Stimulated activated CD4-positive, alpha-beta T cell treated with anti-CD3 and anti-CD28 coated beads, Interleukin-1b, Interleukin-23, amount 100 ng/mL, for 24 hours (primary cell): ENCODE measurements at regions not wholly inside any gene's neighbourhood (a gene's known extent, or its start where the extent isn't known, plus 50 kb on each side); places are given as distances from the start of the nearest gene placed in this dataset.
"Not testable (repeated sequence)": the region's sequence is repeated elsewhere in the genome, so short reads cannot be mapped to it uniquely, and the experiment has no call there.

Experiments used
- DNase-seq, 4 experiments: peaks; one replicate each; pipeline ENCODE4 v3.0.0-alpha.2; 2020; ENCODE audit warnings: low read depth in 4 of 4, low spot score in 1 of 4

GRCh38 chr15:70526221-70526973 lies 237.0 kb downstream of the UACA start:
- no peak for DNase-seq

DNA sequence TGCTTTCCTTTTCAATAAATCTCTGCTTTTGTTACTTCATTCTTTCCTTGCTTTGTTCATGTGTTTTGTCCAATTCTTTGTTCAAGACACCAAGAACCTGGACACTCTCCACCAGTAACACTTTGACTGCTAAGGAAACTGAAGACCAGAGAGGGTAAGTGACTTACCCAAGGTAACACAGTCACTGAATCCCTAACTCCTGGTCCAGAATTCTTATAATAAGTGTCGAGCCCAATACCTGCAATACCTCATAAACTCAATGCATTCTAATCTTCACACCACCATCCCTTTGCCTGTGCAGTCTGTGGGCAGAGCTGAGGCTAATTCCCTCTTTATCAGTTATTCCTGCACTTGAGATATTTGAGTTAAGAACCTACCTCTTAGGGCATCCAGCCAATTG lies 237.8 kb downstream of the UACA start:
- no peak for DNase-seq

DNA sequence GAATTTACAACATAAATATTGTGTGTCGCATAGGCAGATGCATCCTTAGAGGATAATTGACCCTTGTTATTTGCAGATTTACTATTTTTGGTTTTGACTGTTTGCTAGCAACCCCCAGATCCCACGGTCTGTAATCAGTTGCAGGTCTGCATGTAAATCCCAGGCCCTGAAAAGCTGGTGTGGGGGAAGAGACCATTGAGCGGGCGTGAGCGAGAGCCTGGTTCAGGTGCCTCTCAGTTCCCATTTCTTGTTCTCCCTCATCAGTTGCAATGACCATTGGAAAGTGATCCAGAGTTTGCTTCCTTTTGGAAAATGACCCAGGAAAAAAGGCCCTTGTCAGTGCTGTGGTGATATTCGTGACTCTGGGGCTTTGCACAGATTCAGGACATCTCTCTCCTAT lies 238.9 kb downstream of the UACA start:
- no peak for DNase-seq

GRCh38 chr15:70523616-70524015 lies 239.7 kb downstream of the UACA start:
- DNase-seq = no peak

- DNase-seq = no peak
Measured at GRCh38 chr15:70523192-70523591, 240.2 kb downstream of the UACA start.

GRCh38 chr15:70522323-70522966 lies 240.9 kb downstream of the UACA start:
- DNase-seq = no peak

- no peak for DNase-seq
Measured at GRCh38 chr15:70521576-70522322, 241.6 kb downstream of the UACA start.

- DNase-seq = no peak
Measured at GRCh38 chr15:70519616-70520015, 243.7 kb downstream of the UACA start.

GRCh38 chr15:70519004-70519365 lies 244.4 kb downstream of the UACA start:
- no peak for DNase-seq

- no peak for DNase-seq
Measured at GRCh38 chr15:70518201-70519003, 245.0 kb downstream of the UACA start.

DNA sequence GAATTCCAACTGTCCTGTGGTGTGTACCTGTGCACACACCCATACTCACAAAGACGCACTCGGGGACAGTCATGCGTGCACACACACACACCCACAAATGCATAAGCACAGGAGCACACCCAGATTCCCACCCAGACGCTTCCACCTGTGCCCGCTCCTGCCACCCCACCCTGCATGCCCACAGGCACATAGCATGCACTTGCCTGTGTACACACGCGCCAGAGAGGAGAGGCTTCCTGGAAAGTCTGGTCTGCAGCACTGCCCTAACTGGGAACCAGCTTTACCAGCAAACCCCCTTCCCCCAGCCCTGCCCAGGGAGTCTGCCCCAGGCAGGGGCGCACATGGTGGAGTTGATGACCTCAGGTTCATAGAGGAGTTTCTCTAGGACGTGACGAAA lies 246.2 kb downstream of the UACA start:
- no peak for DNase-seq

DNA sequence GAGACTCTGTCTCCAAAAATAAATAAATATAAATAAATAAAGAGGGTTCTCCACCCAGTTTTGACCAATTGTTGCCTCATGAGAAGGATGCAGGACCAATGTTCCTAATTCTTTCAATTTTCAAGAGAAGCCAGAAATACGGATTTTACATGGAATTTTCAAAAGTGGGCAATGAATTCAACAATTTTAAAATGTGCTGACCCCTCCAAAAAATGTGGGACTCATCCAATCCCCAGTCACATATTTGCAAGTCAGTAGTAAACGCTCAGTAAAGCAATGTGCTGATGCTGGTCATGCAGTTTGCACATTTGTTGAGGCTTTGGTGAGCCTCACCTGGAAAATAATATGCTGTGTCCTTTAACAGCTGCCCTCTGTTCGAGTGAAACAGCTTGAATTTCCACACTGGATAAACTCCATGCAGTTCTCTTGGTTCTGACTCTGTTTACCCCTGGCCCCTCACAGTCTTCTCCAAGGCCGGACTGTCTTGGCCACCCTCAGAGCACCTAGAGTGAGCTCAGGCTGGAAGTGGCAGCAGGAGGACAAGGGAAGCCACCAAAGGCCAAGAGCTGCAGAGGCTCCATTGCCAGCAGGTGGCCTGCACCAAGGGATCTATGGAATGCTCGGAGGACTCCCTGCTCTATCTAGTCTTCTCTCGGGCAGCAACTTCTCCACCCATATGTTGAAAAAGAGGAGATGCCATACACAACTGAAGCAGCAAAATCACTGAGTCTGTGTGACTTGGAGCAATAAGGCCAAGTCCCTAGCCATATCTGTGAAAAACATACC lies 246.8 kb downstream of the UACA start:
- DNase-seq = no peak

DNA sequence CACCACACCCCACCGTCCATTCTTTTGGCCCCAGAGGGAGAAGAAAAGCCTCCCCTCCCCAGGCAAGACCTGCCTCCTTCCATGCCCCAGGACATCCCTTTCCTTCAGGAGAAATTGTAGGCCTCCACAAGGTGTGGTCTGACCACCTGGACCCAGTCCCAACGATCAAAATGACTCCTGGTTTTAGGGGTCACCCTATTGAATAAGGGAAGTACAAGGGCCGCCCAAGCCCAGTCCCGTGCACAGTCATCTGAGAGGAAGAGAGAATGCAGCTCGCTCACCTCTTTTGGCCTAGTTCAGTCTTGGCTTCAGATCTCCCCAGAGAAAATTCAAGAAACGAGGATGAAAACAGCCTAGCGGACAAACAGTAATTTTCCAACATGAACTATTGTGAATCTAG lies 249.1 kb downstream of the UACA start:
- no peak for DNase-seq

DNA sequence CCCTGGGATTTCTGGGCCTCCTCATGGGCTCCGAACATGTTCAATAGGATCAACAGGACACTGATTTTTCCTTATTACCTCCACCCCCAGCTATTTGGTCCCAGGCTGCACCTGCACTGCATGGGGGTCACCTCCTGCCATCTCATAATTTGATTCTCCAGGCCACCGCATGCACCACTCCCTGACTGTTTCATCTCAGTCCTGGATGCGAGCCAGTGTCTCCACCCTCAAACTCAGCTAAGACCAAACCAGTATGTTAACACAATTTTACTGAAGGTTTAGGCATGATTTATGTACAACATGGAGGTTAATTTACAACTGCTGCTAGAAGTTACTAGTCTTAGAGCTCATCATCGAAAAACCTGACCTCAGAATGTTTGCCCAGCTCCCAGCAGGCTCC lies 249.5 kb downstream of the UACA start:
- DNase-seq = no peak

GRCh38 chr15:70512772-70513362 lies 250.5 kb downstream of the UACA start:
- DNase-seq = peak in 2 of 4 experiments; percentile 32 to 49

GRCh38 chr15:70511972-70512587 lies 251.3 kb downstream of the UACA start:
- DNase-seq = not testable (repeated sequence)

DNA sequence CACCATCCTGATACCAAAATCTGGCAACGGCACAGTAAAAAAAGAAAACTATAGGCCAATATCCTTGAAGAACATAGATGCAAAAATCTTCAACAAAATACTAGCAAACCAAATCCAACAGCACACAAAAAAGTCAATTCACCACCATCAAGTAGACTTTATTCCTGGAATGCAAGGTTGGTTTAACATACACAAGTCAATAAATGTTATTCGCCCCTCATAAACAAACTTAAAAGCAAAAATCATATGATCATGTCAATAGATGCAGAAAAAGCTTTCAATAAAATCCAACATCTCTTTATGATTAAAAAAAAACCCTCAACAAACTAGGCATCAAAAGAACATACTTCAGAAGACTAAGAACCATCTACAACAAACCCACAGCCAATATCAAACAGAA lies 252.9 kb downstream of the UACA start:
- DNase-seq = no peak

- DNase-seq = no peak
Measured at GRCh38 chr15:70509731-70510143, 253.6 kb downstream of the UACA start.

DNA sequence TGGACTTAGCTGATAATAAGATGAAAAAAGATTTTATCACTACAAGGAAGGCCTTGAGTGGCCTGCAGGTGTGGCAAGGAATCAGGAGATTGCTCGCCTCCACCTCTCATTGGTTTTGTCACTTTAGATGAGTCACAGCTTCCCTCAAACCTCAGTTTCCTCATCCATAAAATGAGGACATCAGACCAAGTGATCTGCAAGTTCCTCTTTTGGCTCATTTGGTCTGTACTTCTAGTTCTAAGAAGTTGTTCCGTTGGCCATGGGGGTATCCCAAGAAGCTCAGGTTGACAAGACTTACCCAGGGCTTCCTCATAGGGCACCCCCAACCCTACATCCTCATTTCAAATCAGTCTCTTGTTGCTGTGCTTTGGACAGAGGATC lies 254.1 kb downstream of the UACA start:
- DNase-seq = no peak
